Ovary (tissue), 7 donors: ENCODE measurements at regions not wholly inside any gene's neighbourhood (a gene's known extent, or its start where the extent isn't known, plus 50 kb on each side); places are given as distances from the start of the nearest gene placed in this dataset.

Experiments used
- DNase-seq, 5 donors: peaks; one replicate each; pipeline ENCODE4 v3.0.0-alpha.2; 2019 to 2020
- H3K27ac ChIP-seq, 2 donors: fragments of 200-600 bp; one replicate each; pipeline versions ENCODE4 v1.5.1 to v1.8.0; 2019 to 2022
- H3K27me3 ChIP-seq: fragments of 200-600 bp; one replicate; pipeline ENCODE4 v1.8.0; 2022
- H3K36me3 ChIP-seq: fragments of 200-600 bp; sonication (generic); one replicate; pipeline ENCODE4 v1.5.1; 2019
- H3K4me1 ChIP-seq: one replicate; pipeline ENCODE4 v1.8.1; 2013; ENCODE audit warnings: mild to moderate bottlenecking, moderate library complexity; ENCODE audit not compliant: insufficient read depth
- H3K4me3 ChIP-seq: fragments of 200-600 bp; sonication (generic); one replicate; pipeline ENCODE4 v1.5.1; 2017
- H3K9me3 ChIP-seq, 2 donors: fragments of 200-600 bp in 1 of 2; sonication (generic) in 1 of 2; one replicate each; pipeline versions ENCODE4 v1.5.1 to v1.8.1; 2013 to 2019; ENCODE audit warnings: mild to moderate bottlenecking in 1 of 2, moderate library complexity in 1 of 2
- EP300 ChIP-seq: sonication (generic); formaldehyde crosslinking; IDR thresholded peaks from one replicate; pipeline ENCODE4 v1.6.1; 2017; ENCODE audit warnings: antibody characterized with exemption
- POLR2A ChIP-seq: fragments of 450-650 bp; IDR thresholded peaks from one replicate; pipeline ENCODE4 v1.6.1; 2017; ENCODE audit warnings: antibody characterized with exemption, mild to moderate bottlenecking, moderate library complexity
- WGBS, 3 donors: extraction: QIAGEN DNeasy Blood & Tissue Kit in 1 of 3; methylation state at CpG; one replicate each; pipeline versions ENCODE4 v1.1.5 to v1.1.7; 2013 to 2017; 5-methylcytosine and 5-hydroxymethylcytosine counted together
- intact Hi-C, 4 donors: fragments of 100-400 bp; cut with DNase I; formaldehyde crosslinking; loops; one replicate each; pipeline versions ENCODE4 v1.11.0 to v1.15.1; 2022 to 2023
- TF ChIP-seq, protein P1 (sequence below), 3 donors: fragments of 450-650 bp in 2 of 3; fragments of 200-600 bp in 1 of 3; IDR thresholded peaks; one replicate each; pipeline versions ENCODE4 v1.5.1 to v1.8.0; 2016 to 2022; ENCODE audit warnings: antibody characterized with exemption in 3 of 3, mild to moderate bottlenecking in 1 of 3
- donor health status: DM: no; HTN: no; CAD: no; lungs with moderate emphysema.
- donor health status: DM: no; HTN: no; CAD: no.
- donor health status: Bipolar disorder and iron deficiency.
- donor health status: DM: no; HTN: no; CAD: no.
- donor health status: DM: yes; HTN: yes; CAD: no.

GRCh38 chr12:58310809-58311622 lies 369.6 kb downstream of the ATP23 start:
- H3K36me3 ChIP-seq = no peaks in the 10 kb centered on the region
- no peaks in the 10 kb centered on the region for H3K4me1 ChIP-seq
- TF ChIP-seq POLR2A = no peak
- TF ChIP-seq, protein P1, sequence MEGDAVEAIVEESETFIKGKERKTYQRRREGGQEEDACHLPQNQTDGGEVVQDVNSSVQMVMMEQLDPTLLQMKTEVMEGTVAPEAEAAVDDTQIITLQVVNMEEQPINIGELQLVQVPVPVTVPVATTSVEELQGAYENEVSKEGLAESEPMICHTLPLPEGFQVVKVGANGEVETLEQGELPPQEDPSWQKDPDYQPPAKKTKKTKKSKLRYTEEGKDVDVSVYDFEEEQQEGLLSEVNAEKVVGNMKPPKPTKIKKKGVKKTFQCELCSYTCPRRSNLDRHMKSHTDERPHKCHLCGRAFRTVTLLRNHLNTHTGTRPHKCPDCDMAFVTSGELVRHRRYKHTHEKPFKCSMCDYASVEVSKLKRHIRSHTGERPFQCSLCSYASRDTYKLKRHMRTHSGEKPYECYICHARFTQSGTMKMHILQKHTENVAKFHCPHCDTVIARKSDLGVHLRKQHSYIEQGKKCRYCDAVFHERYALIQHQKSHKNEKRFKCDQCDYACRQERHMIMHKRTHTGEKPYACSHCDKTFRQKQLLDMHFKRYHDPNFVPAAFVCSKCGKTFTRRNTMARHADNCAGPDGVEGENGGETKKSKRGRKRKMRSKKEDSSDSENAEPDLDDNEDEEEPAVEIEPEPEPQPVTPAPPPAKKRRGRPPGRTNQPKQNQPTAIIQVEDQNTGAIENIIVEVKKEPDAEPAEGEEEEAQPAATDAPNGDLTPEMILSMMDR (IDR thresholded peaks at IDR 0.05) = no peak
- TF ChIP-seq EP300 = no peak
- H3K9me3 ChIP-seq = no peaks in the 10 kb centered on the region
- WGBS, 3 donors = 55 to 59% (median 58%) methylated on average over 5 of the region's 5 CpGs
- H3K27me3 ChIP-seq = no peaks in the 10 kb centered on the region
- intact Hi-C loops = no loop called here
- DNase-seq = no peak
- H3K27ac ChIP-seq = no peak overlapping the region
- H3K4me3 ChIP-seq = no peak overlapping the region

DNA sequence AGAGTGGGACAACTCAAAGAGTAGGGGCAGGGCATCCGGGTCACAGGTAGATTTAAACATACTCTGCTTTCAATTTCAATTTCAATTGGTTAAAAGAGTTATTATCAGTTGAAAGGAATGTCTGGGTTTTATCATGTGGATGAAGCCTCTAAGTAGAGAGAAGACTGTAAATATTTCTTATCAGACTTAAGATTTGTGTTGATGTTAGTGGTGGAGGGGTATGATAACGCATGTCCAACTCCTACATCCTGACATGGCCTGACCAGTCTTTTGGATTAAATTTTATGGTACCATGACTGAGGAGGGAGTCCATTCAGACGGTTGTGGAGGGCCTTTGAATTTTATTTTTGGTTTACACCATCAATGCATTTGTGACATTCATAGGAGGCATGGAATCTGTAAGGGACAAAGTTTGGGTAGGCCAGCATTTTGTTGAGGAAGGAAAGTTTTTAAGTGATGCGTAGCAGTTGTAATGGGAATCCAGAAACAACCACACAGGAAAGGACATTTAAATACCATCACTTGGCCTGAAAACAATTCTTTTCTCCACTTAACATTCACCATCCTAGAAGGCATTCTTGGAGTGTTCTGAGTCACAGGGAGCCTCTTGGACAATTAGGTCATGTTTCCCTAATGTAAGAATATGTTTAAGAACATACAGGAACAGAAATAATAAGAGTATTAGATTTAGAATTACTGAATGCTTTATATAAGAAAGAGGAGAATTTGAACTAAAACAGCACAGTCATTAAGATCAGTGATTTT lies 371.9 kb downstream of the ATP23 start:
- Histone ChIP-seq H3K4me1 (no peaks in the 10 kb centered on the region), H3K27me3 (no peaks in the 10 kb centered on the region), H3K4me3 (no peak overlapping the region), H3K27ac (no peak overlapping the region), H3K9me3 (no peaks in the 10 kb centered on the region), H3K36me3 (no peaks in the 10 kb centered on the region)
- TF ChIP-seq POLR2A = no peak
- TF ChIP-seq, protein P1 (IDR thresholded peaks at IDR 0.05) = no peak
- TF ChIP-seq EP300 = no peak
- WGBS, 3 donors = 69 to 77% (median 70%) methylated on average over 4 of the region's 4 CpGs
- no peak for DNase-seq
- intact Hi-C loops = no loop called here

- no peaks in the 10 kb centered on the region for H3K27me3 ChIP-seq
- H3K4me1 ChIP-seq = no peaks in the 10 kb centered on the region
- H3K9me3 ChIP-seq = peaks cover 0 to 3% of the 10 kb centered on the region in 2 donors
- H3K4me3 ChIP-seq = no peak overlapping the region
- no peaks in the 10 kb centered on the region for H3K36me3 ChIP-seq
- no peak overlapping the region for H3K27ac ChIP-seq
- intact Hi-C loops = no loop called here
- TF ChIP-seq, protein P1 (IDR thresholded peaks at IDR 0.05) = no peak
- TF ChIP-seq EP300 = no peak
- TF ChIP-seq POLR2A = no peak
- no peak for DNase-seq
- WGBS, 3 donors = 72 to 90% (median 90%) methylated on average over 5 of the region's 5 CpGs
Observed at GRCh38 chr12:58314610-58315009, 373.2 kb downstream of the ATP23 start.

DNA sequence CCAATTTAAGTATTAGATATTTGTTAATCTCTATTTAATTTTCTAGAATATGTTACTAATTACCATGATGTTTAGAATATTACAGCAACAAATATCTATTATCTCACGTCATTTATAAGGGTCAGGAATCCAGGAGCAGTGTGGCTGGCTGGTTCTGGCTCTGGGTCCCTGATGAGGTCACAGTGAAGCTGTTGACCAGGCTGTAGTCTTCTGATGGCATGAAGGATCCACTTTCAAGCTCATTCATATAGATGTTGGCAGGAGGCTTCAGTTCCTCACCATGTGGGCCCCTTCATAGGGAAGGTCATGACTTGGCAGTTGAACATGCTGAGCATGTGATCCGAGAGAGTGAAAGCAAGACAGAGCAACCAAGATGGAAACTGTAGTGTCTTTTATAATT lies 375.6 kb downstream of the ATP23 start:
- H3K27me3 ChIP-seq = no peaks in the 10 kb centered on the region
- no peaks in the 10 kb centered on the region for H3K4me1 ChIP-seq
- H3K36me3 ChIP-seq = no peaks in the 10 kb centered on the region
- intact Hi-C loops = no loop called here
- 73 to 88% (median 79%) methylated on average over 2 of the region's 2 CpGs for WGBS, 3 donors
- DNase-seq = no peak
- H3K4me3 ChIP-seq = no peak overlapping the region
- TF ChIP-seq, protein P1 (IDR thresholded peaks at IDR 0.05) = no peak
- TF ChIP-seq POLR2A (no peak), EP300 (no peak)
- H3K9me3 ChIP-seq = peaks cover 0 to 3% of the 10 kb centered on the region in 2 donors
- H3K27ac ChIP-seq = no peak overlapping the region
